H1 (cell line): ENCODE measurements at regions not wholly inside any gene's neighbourhood (a gene's known extent, or its start where the extent isn't known, plus 50 kb on each side); places are given as distances from the start of the nearest gene placed in this dataset.
"Not testable (repeated sequence)": the region's sequence is repeated elsewhere in the genome, so short reads cannot be mapped to it uniquely, and the experiment has no call there.

ENCODE experiments used
- CTCF ChIA-PET: fragments of 300-600 bp; sonication (Branson Sonifier 250); formaldehyde crosslinking; loops from one replicate; lab custom pipeline; 2021; ENCODE audit not compliant: partially characterized antibody; lab: Charles Lee
- POLR2A ChIA-PET: fragments of 300-600 bp; sonication (Branson Sonifier 250); formaldehyde crosslinking; loops from one replicate; lab custom pipeline; 2021; ENCODE audit warnings: inconsistent platforms; ENCODE audit not compliant: partially characterized antibody; lab: Charles Lee
- DNase-seq, 2 experiments: peaks; one replicate each; pipeline versions ENCODE4 v3.0.0 to v3.0.0-alpha.2; 2010 to 2022; ENCODE audit warnings: low spot score in 2 of 2, low read depth in 1 of 2, mixed read lengths in 1 of 2
- FAIRE-seq: peaks from 2 replicates; lab custom pipeline; 2011; peaks lifted over from hg19 to GRCh38; lab: Jason Lieb, UNC
- H2AFZ ChIP-seq: 2 replicates; pipeline ENCODE4 v1.8.1; 2012; ENCODE audit warnings: low read length, inconsistent platforms
- H2AK5ac ChIP-seq: 2 replicates; pipeline ENCODE4 v1.6.1; 2013; ENCODE audit warnings: low read depth, low read length
- H2BK120ac ChIP-seq: replicated peaks from 2 replicates; pipeline ENCODE3; 2013; ENCODE audit warnings: low read depth, low read length, inconsistent platforms
- H2BK12ac ChIP-seq: 2 replicates; pipeline ENCODE4 v1.6.1; 2013; ENCODE audit warnings: low read depth, low read length
- H2BK15ac ChIP-seq: 2 replicates; pipeline ENCODE4 v1.6.1; 2013; ENCODE audit warnings: low read length
- H2BK20ac ChIP-seq: 2 replicates; pipeline ENCODE4 v1.6.1; 2013; ENCODE audit warnings: low read length
- H2BK5ac ChIP-seq: 2 replicates; pipeline ENCODE4 v1.6.1; 2013; ENCODE audit warnings: low read depth, low read length
- H3K14ac ChIP-seq: 2 replicates; pipeline ENCODE4 v1.6.1; 2013; ENCODE audit warnings: inconsistent platforms; ENCODE audit not compliant: insufficient read length
- H3K18ac ChIP-seq: 2 replicates; pipeline ENCODE4 v1.6.1; 2013; ENCODE audit warnings: low read length; ENCODE audit errors: extremely low read depth
- H3K23ac ChIP-seq: 2 replicates; pipeline ENCODE4 v1.6.1; 2013; ENCODE audit warnings: inconsistent platforms; ENCODE audit not compliant: insufficient read length
- H3K23me2 ChIP-seq: 2 replicates; pipeline ENCODE4 v1.6.1; 2013; ENCODE audit warnings: low read depth, low read length
- H3K27ac ChIP-seq: 2 replicates; pipeline ENCODE4 v1.6.1; 2011; ENCODE audit warnings: low read depth, low read length, inconsistent platforms
- H3K27me3 ChIP-seq, 4 experiments: replicated peaks in 1 of 4; 1 replicate in 1 of 4; 2 replicates in 3 of 4; pipeline versions ENCODE4 v1.6.1 to v1.8.1; 2011 to 2013; ENCODE audit warnings: low read length in 3 of 4, mild to moderate bottlenecking in 3 of 4, inconsistent platforms in 2 of 4, mixed read lengths in 2 of 4, moderate library complexity in 1 of 4; ENCODE audit not compliant: control insufficient read depth in 3 of 4, insufficient read depth in 3 of 4; ENCODE audit errors: extremely low read depth in 1 of 4
- H3K36me3 ChIP-seq, 4 experiments: 2 replicates each; pipeline versions ENCODE4 v1.6.1 to v1.8.1; 2011 to 2013; ENCODE audit warnings: mild to moderate bottlenecking in 4 of 4, low read length in 3 of 4, moderate library complexity in 2 of 4, control low read depth in 1 of 4, inconsistent platforms in 1 of 4; ENCODE audit not compliant: insufficient read depth in 4 of 4, control insufficient read depth in 2 of 4
- H3K4ac ChIP-seq: replicated peaks from 2 replicates; pipeline ENCODE3; 2013; ENCODE audit warnings: low read length, low read depth, mixed read lengths, inconsistent platforms; ENCODE audit not compliant: insufficient read length
- H3K4me1 ChIP-seq, 4 experiments: replicated peaks in 1 of 4; 1 replicate in 1 of 4; 2 replicates in 3 of 4; pipeline versions ENCODE4 v1.6.1 to v1.8.1; 2011 to 2013; ENCODE audit warnings: low read length in 3 of 4, inconsistent platforms in 2 of 4, mixed read lengths in 1 of 4; ENCODE audit not compliant: insufficient read depth in 4 of 4, control insufficient read depth in 3 of 4
- H3K4me2 ChIP-seq, 2 experiments: 2 replicates each; pipeline versions ENCODE4 v1.6.1 to v1.8.1; 2011 to 2013; ENCODE audit warnings: low read depth in 2 of 2, low read length in 2 of 2, control low read depth in 1 of 2, inconsistent platforms in 1 of 2, mild to moderate bottlenecking in 1 of 2; ENCODE audit not compliant: insufficient read depth in 1 of 2
- H3K4me3 ChIP-seq, 4 experiments: fragments of 200-600, 300-600 bp in 1 of 4; sonication (generic), shearing (Covaris generic), sonication (Bioruptor Twin) in 1 of 4; 2 replicates each; pipeline versions ENCODE4 v1.5.1 to v1.8.1; 2011 to 2016; ENCODE audit warnings: low read length in 4 of 4, low read depth in 3 of 4, control low read depth in 2 of 4, inconsistent platforms in 2 of 4, mild to moderate bottlenecking in 2 of 4, mixed read lengths in 1 of 4, moderate library complexity in 1 of 4; ENCODE audit not compliant: insufficient read depth in 2 of 4; ENCODE audit errors: extremely low read depth in 1 of 4
- H3K56ac ChIP-seq: replicated peaks from 2 replicates; pipeline ENCODE3; 2013; ENCODE audit warnings: low read depth, mild to moderate bottlenecking, mixed read lengths, low read length, inconsistent platforms; ENCODE audit not compliant: insufficient read length
- H3K79me1 ChIP-seq: 2 replicates; pipeline ENCODE4 v1.6.1; 2013; ENCODE audit warnings: low read depth, low read length, control low read depth
- H3K79me2 ChIP-seq, 2 experiments: 2 replicates each; pipeline versions ENCODE4 v1.6.1 to v1.8.1; 2012 to 2013; ENCODE audit warnings: low read length in 2 of 2, mild to moderate bottlenecking in 2 of 2, inconsistent platforms in 1 of 2; ENCODE audit not compliant: insufficient read depth in 2 of 2, control insufficient read depth in 1 of 2
- H3K9ac ChIP-seq, 4 experiments: replicated peaks in 1 of 4; 1 replicate in 1 of 4; 2 replicates in 3 of 4; pipeline versions ENCODE4 v1.6.1 to v1.8.1; 2011 to 2013; ENCODE audit warnings: low read depth in 3 of 4, low read length in 3 of 4, control low read depth in 2 of 4, mild to moderate bottlenecking in 2 of 4, moderate library complexity in 2 of 4, inconsistent platforms in 1 of 4; ENCODE audit errors: extremely low read depth in 1 of 4
- H3K9me3 ChIP-seq, 2 experiments: 2 replicates each; pipeline versions ENCODE4 v1.6.1 to v1.8.1; 2012 to 2013; ENCODE audit warnings: mild to moderate bottlenecking in 2 of 2, moderate library complexity in 2 of 2, control low read depth in 1 of 2, inconsistent platforms in 1 of 2, low read depth in 1 of 2, low read length in 1 of 2, mixed read lengths in 1 of 2; ENCODE audit not compliant: insufficient read depth in 2 of 2
- H4K20me1 ChIP-seq, 2 experiments: replicated peaks in 1 of 2; 2 replicates each; pipeline versions ENCODE3 to v1.8.1; 2011 to 2013; ENCODE audit warnings: inconsistent platforms in 2 of 2, low read length in 2 of 2, mild to moderate bottlenecking in 1 of 2; ENCODE audit not compliant: insufficient read depth in 2 of 2, control insufficient read depth in 1 of 2
- H4K5ac ChIP-seq: 2 replicates; pipeline ENCODE4 v1.6.1; 2013; ENCODE audit warnings: low read length, low read depth, mixed read lengths, inconsistent platforms; ENCODE audit not compliant: insufficient read length
- H4K8ac ChIP-seq: 2 replicates; pipeline ENCODE4 v1.8.0; 2013; ENCODE audit warnings: mild to moderate bottlenecking, moderate library complexity, low read length, inconsistent platforms; ENCODE audit not compliant: insufficient read depth; ENCODE audit errors: extremely low read depth
- H4K91ac ChIP-seq: replicated peaks from 2 replicates; pipeline ENCODE3; 2013; ENCODE audit warnings: low read length, mixed read lengths, inconsistent platforms; ENCODE audit not compliant: insufficient read length
- WGBS, 2 experiments: shearing (Covaris generic) in 1 of 2; methylation state at CpG; one replicate each; pipeline versions ENCODE4 v1.1.6 to v1.1.7; 2013 to 2015; ENCODE audit warnings: low lambda C conversion rate in 2 of 2, mixed read lengths in 2 of 2, inconsistent platforms in 1 of 2, low coverage in 1 of 2, missing lambda C conversion rate in 1 of 2; ENCODE audit not compliant: insufficient replicate concordance in 2 of 2, insufficient coverage in 1 of 2, insufficient read length in 1 of 2; ENCODE audit errors: extremely low coverage in 1 of 2, missing lambda C conversion rate in 1 of 2; 5-methylcytosine and 5-hydroxymethylcytosine counted together

GRCh38 chr3:80709597-80710322 lies 942.0 kb upstream of the ROBO1 start:
- H3K56ac ChIP-seq, H3K23me2 ChIP-seq, H2AFZ ChIP-seq, POLR2A ChIA-PET, H4K91ac ChIP-seq, H2BK5ac ChIP-seq, H3K14ac ChIP-seq, H3K9ac ChIP-seq, FAIRE-seq, H3K23ac ChIP-seq, DNase-seq, H3K4me3 ChIP-seq, H3K4me1 ChIP-seq, H4K20me1 ChIP-seq, H2BK12ac ChIP-seq, H3K79me1 ChIP-seq, H3K4ac ChIP-seq, H3K18ac ChIP-seq, H2AK5ac ChIP-seq, H2BK20ac ChIP-seq, H4K5ac ChIP-seq, H3K27ac ChIP-seq, H3K4me2 ChIP-seq, H3K27me3 ChIP-seq, H3K36me3 ChIP-seq, H2BK15ac ChIP-seq, H3K79me2 ChIP-seq, H2BK120ac ChIP-seq: not testable (repeated sequence)
- CTCF ChIA-PET, result interaction anchor here (2.1 kb wide), 1 partner anchor 20 kb away, joined by 7 read pairs; no protein-coding TSS in a partner anchor
- WGBS, 2 experiments, result 88% methylated on average over 5 of the region's 5 CpGs; no CpG with 5 or more reads in 1 of the 2 experiments
- 0 out of 2 replicates have a peak overlapping the region, but pooled peaks have one; percentile 35 for H4K8ac ChIP-seq
- peaks cover 12 to 13% of the 10 kb centered on the region in 2 experiments; a peak in 3 of 4 replicates for H3K9me3 ChIP-seq
